NCI-H1417 (cell line): ENCODE measurements at regions not wholly inside any gene's neighbourhood (a gene's known extent, or its start where the extent isn't known, plus 50 kb on each side); places are given as distances from the start of the nearest gene placed in this dataset.

ENCODE experiments used
- DNase-seq, 3 experiments: peaks; one replicate each; lab custom pipeline; 2025; lab: John Stamatoyannopoulos, UW

- peak; percentile 56 to 97 (median 74) for DNase-seq
Observed at GRCh38 chr4:23333946-23334878, 555.6 kb downstream of the PPARGC1A start.

GRCh38 chr4:23333556-23333945, 556.3 kb downstream of the PPARGC1A start:
- peak in 2 of 3 experiments; percentile 64 to 69 for DNase-seq

GRCh38 chr4:23332313-23332712, 557.5 kb downstream of the PPARGC1A start:
- no peak for DNase-seq

GRCh38 chr4:23327120-23327519, 562.7 kb downstream of the PPARGC1A start:
- no peak for DNase-seq

GRCh38 chr4:23324021-23324690, 565.7 kb downstream of the PPARGC1A start:
- DNase-seq = no peak

- DNase-seq = no peak
Observed at GRCh38 chr4:23323436-23323835, 566.4 kb downstream of the PPARGC1A start.

- DNase-seq = no peak
Observed at GRCh38 chr4:23322732-23323131, 567.1 kb downstream of the PPARGC1A start.

GRCh38 chr4:23320931-23321587, 568.8 kb downstream of the PPARGC1A start:
- no peak for DNase-seq

GRCh38 chr4:23312686-23313085, 577.2 kb downstream of the PPARGC1A start:
- peak in 1 of 3 experiments; percentile 51 for DNase-seq

GRCh38 chr4:23311983-23312382, 577.9 kb downstream of the PPARGC1A start:
- no peak for DNase-seq

- no peak for DNase-seq
Observed at GRCh38 chr4:23305026-23305425, 584.8 kb downstream of the PPARGC1A start.

GRCh38 chr4:23298371-23298770, 591.5 kb downstream of the PPARGC1A start:
- DNase-seq = no peak

- no peak for DNase-seq
Observed at GRCh38 chr4:23297327-23297726, 592.5 kb downstream of the PPARGC1A start.

- no peak for DNase-seq
Observed at GRCh38 chr4:23291139-23291538, 598.4 kb downstream of the GBA3 start.

GRCh38 chr4:23290656-23291055, 597.9 kb downstream of the GBA3 start:
- peak in 1 of 3 experiments; percentile 5 for DNase-seq

GRCh38 chr4:23279377-23279986, 586.7 kb downstream of the GBA3 start:
- DNase-seq = no peak

- no peak for DNase-seq
Observed at GRCh38 chr4:23278845-23279244, 586.1 kb downstream of the GBA3 start.

GRCh38 chr4:23276076-23276475, 583.3 kb downstream of the GBA3 start:
- no peak for DNase-seq

- no peak for DNase-seq
Observed at GRCh38 chr4:23269566-23269965, 576.8 kb downstream of the GBA3 start.

- DNase-seq = peak in 1 of 3 experiments; percentile 86
Observed at GRCh38 chr4:23268072-23268771, 575.5 kb downstream of the GBA3 start.

- no peak for DNase-seq
Observed at GRCh38 chr4:23266401-23266800, 573.7 kb downstream of the GBA3 start.

GRCh38 chr4:23260511-23260910, 567.8 kb downstream of the GBA3 start:
- no peak for DNase-seq
